SU-DHL-6 (cell line): ENCODE measurements at regions not wholly inside any gene's neighbourhood (a gene's known extent, or its start where the extent isn't known, plus 50 kb on each side); places are given as distances from the start of the nearest gene placed in this dataset.

Experiments
- EZH2phosphoT487 ChIP-seq: fragments of 200-600 bp; sonication (generic), shearing (Covaris generic); conservative IDR thresholded peaks from 2 replicates; pipeline ENCODE4 v1.6.1; 2018; ENCODE audit warnings: mild to moderate bottlenecking, antibody characterized with exemption, low read length, moderate library complexity, mixed read lengths
- TF ChIP-seq, protein P1 (sequence below): fragments of 200-600 bp; sonication (generic); IDR thresholded peaks from one replicate; pipeline ENCODE4 v1.5.1; 2017; ENCODE audit warnings: antibody characterized with exemption, mild to moderate bottlenecking, low read length, moderate library complexity; ENCODE audit not compliant: insufficient read depth, poor library complexity, severe bottlenecking

DNA sequence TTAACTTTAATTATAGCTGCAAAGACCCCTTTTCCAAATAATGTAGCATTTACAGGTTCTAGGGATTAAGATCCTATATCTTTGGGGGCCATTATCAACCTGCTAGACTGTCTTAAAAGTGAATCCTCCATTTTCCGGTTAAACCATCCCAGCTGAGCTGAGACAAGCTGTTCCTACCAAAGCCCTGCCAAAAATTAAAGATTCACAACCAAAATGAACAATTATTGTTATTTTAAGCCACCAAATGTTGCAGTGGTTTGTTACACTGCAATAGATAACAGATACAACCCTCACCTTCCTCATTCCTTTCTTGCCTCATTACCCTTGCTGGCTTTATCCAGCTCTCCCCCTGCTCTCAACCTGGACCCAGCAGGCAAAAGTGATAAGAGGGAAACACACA lies 343.4 kb downstream of the CDK5RAP2 start:
- TF ChIP-seq, protein P1, sequence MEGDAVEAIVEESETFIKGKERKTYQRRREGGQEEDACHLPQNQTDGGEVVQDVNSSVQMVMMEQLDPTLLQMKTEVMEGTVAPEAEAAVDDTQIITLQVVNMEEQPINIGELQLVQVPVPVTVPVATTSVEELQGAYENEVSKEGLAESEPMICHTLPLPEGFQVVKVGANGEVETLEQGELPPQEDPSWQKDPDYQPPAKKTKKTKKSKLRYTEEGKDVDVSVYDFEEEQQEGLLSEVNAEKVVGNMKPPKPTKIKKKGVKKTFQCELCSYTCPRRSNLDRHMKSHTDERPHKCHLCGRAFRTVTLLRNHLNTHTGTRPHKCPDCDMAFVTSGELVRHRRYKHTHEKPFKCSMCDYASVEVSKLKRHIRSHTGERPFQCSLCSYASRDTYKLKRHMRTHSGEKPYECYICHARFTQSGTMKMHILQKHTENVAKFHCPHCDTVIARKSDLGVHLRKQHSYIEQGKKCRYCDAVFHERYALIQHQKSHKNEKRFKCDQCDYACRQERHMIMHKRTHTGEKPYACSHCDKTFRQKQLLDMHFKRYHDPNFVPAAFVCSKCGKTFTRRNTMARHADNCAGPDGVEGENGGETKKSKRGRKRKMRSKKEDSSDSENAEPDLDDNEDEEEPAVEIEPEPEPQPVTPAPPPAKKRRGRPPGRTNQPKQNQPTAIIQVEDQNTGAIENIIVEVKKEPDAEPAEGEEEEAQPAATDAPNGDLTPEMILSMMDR: no peak
- no peak for TF ChIP-seq EZH2phosphoT487
